GM19025 (cell line): ENCODE measurements at regions not wholly inside any gene's neighbourhood (a gene's known extent, or its start where the extent isn't known, plus 50 kb on each side); places are given as distances from the start of the nearest gene placed in this dataset.
"Not testable (repeated sequence)": the region's sequence is repeated elsewhere in the genome, so short reads cannot be mapped to it uniquely, and the experiment has no call there.

ENCODE experiments used
- ATAC-seq: cut with Tn5 transposase; IDR thresholded peaks from one replicate; pipeline ENCODE4 v1.9.1; 2021; ENCODE audit warnings: mild to moderate bottlenecking, low read depth, moderate library complexity; ENCODE audit not compliant: unreplicated experiment

DNA sequence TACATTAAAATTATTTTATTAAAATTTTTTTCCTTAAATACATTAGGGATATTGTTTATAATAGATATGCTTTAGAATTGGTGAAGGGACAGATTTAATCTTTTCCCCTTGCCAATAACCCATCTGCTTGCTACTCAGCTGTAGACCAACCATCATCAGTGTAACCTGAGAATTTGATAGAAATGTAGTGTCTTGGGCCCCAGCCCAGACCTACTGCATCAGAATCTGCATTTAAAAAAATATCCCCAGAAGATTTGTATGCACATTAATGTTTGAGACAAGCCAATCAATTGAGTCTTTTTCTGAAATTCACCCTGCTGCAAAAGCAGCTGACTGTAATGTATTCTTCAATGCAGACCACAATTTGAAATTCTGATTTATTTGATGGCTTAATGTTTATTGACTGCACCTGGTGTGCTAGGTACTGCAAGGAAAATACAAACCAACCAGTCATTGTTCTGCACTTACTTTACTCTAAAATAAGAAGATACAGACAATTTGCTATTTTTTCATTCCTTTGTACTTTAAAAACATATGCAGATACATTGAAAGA is 190.7 kb upstream of the SGO1 start:
- no peak for ATAC-seq

DNA sequence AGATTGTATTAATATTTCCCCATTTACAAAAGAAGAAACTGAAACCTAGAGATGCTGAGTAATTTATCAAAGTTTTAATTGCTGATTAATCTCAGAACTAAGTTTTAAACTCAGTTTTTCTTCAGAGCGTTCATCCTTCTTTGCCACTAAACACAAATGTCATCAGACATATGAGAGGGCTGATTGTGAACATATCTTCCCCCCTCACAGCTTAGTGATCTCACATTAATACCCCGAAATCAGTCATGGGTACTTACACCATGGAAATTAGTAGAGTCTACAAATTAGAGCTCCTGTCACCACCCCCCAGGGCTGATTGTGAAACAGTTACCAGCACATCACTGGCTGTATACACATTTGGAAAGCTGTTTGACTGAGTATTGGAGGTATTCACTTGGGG is 189.3 kb upstream of the SGO1 start:
- no peak for ATAC-seq

DNA sequence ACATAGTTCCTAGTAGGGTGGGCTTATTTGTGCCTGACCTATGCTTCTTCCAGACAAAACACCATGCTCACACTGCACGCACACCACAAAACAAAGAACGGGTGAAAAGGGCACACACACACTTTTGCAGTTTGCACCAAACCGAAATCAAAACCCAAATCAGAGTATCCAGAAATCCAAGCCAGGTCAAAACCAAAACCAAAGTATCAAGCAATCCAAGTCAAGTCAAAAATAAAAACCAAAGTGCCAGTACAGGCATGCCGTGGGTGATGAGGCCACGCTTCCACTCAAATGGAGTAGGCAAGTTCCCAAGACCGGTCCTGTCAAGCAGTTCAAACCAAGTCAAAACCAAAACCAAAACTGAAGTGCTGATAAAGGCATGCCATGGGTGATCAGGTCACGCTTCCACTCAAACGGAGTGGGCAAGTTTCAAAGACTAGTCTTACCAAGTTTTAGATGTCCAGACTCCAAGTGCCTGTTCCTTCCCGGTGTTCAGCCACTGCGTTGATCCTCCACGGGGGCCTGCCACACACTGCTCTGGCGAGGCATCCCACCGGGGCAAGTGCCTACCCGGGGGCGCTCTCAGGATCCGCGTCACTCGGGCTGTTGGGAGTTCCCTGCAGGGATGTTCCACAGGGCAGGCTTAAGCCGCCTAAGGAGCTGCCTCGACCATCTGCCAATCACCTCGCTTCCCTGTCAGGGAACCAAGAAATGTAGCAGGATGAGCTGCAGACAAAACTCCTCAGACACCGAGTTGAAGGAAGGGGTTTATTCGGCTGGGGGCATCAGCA is 184.5 kb upstream of the SGO1 start:
- not testable (repeated sequence) for ATAC-seq

DNA sequence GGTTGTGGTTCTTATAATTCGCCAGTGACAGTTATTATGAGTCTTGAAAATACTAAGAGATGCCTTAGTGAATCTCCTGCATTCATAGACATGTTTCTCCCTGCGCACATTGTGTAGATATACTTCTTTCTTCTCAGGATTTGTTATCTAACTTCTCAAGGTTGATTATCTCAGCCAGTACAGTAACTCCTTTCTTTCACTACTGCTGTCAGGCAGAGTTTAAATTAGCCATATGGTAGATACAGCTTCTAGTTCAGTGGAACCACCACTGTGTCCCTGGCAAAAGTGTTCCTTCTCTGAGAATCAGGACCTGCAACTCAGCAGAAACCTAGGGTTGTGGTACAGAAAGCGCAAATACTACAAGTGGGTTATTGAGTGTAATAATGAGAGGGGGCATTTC is 175.0 kb upstream of the SGO1 start:
- ATAC-seq = no peak

DNA sequence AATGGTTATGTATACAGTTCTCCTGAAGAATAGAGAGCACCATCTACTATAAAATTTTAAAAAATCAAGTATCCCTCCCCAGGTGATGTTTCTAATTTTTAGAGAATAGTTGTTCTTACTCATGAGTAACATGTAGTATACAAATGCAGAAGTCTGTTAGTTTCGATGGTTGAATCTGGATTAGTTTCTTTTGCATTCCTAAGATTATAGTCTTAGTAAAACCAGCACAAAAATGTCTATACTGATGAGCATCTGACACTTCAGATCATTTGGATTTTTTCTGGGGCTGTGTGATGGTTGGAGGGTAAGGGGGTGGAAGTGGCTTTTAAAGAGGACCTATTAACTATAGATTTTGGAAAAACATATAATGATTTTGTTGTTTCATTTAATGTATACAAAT is 167.3 kb upstream of the SGO1 start:
- ATAC-seq = no peak

DNA sequence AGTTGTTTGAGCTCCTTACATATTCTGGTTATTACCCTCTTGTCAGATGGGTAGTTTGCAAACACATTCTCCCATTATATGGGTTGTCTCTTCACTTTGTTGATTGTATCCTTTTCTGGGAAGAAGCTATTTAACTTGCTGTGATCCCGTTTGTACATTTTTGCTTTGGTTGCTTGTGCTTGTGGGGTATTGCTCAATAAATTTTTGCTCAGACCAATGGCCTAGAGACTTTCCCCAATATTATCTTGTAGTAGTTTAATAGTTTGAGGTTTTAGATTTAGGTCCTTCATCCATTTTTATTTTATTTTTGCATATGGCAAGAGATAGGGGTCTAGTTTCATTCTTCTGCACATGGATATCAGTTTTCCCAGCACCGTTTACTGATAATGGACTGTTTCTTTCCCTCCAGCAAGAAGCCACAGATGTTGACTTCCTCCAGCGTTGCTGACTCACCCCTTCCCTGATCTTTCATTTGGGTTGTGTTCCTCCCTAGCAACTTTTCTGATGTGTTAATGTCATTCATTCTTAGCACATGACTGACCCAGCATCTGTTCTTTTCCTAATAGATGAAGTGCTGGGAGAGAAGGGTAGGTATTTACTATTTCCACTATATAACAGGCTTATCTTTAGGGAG is 166.7 kb upstream of the SGO1 start:
- ATAC-seq = no peak

GRCh38 chr3:20350449-20350848 is 164.4 kb upstream of the SGO1 start:
- no peak for ATAC-seq

DNA sequence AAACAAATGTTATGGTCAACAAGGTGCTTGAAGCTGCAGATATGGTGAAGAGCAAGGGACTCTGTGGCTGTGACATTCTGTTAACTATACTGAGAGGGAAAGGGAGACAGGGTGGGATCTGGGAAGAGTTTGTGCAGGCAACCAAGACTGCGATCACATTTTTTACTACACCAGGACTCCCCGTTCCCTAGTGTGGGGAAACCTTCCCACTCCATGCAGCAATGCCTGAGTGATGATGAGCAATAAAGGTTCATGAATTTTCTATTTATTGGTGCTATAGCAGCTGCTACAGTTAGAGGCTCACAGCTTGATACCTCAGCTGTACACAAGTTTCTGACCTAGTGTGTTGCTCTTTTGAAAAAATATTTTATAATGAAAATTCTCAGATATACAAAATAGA is 160.9 kb upstream of the SGO1 start:
- no peak for ATAC-seq

- no peak for ATAC-seq
Measured at GRCh38 chr3:20346369-20346768, 160.4 kb upstream of the SGO1 start.

GRCh38 chr3:20344400-20344959 is 158.5 kb upstream of the SGO1 start:
- ATAC-seq = no peak

DNA sequence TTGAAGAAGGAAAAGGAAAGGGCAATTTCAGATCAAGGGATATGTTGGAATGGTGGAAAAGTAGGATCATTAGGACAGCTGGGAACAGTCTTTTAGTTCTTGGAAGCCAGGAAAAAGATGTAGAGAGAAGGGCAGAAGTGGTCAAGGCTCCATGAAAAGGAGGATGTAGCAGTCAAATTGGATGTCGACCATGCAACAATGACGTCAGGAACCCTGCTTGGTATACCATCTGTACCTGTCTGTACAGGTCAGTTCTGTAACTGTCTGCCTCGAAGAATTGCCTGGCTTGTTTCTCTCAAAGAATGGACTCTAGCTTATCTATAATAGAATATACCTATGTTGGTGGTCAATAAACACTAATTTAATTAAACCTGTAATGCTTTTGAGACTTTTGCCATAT is 157.8 kb upstream of the SGO1 start:
- ATAC-seq = no peak

DNA sequence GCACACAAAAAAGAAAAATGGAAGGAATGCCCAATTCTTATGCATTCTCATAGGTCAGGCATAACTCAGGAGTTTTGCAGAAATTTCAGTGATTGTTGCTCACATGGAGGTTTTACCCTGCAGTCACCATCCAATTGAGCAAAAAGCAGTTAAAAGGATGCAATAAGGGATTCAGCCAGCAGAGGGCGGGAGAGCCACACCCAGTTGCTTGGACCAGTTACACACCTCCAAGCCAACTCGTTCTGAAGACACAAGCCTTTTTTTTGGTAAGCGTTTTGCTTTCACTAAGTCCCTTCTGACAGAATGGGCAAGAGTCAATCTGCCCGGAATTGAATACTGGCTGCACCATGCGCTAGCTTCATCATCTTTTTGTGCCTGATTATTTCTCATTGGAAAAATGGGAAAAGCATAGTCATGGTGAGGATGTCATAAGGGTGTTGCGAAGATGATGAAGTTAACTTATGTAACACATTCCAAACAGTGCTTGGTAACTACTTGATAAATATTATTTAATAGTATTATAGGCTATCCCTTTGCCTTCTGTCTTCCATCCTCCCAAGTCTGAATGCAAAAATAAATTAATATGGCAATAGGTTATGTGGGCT is 154.4 kb upstream of the SGO1 start:
- peak; percentile 90 for ATAC-seq

DNA sequence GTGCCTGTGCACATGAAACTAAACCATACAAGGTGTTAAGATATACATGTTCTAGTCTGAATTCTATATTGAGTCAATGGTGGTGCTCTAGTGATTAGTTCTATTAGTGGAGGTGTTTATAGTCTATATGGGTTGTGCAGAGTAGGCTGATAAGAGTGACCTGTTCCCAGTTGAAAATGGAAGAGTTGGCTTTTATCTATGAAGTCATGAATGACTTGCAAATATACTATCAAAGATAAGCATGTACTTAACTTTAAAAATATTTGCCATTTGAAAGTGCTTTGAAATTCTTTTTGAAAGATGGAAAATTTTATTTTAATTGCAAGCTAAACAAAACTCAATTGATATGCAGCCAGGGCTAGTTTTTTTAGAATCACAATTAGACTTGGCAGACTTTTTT is 150.6 kb upstream of the SGO1 start:
- no peak for ATAC-seq

DNA sequence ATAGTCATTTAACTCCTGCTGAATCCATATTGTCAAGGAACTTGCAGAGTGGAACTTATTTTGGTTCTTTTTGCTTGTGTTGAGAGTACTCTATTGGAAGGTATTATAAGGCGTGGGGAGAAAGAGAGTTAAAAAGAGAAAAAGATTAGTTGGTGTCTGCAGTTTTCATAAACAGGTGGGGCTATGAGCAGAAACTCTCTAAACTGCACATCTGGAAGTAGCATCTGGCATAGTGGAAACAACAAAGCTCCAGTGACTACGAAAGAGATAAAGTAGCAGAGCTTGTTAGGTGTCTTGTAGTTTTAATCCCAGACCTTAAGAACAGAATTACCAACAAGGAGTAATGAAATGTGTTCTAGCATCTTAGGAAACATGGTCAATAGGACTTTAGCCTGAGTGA is 148.8 kb upstream of the SGO1 start:
- ATAC-seq = no peak

- ATAC-seq = no peak
Measured at GRCh38 chr3:20327889-20328288, 141.9 kb upstream of the SGO1 start.

DNA sequence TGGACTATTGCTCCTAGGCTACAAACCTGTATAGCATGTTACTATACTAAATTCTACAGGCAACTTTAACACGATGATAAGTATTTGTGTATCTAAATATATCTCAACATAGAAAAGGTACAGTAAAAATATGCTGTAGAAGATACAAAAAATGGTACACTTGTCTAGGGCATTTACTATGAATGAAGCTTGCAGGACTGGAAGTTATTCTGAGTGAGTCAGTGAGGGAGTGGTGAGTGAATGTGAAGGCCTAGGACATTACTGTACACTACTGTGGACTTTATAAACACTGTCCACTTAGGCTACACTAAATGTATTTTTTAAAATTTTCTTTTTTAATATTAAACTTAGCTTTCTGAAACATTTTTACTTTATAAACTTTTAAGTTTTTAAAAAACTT is 140.5 kb upstream of the SGO1 start:
- ATAC-seq = no peak

GRCh38 chr3:20325563-20325962 is 139.6 kb upstream of the SGO1 start:
- ATAC-seq = no peak

- ATAC-seq = peak; percentile 79
Measured at GRCh38 chr3:20324664-20325478, 138.9 kb upstream of the SGO1 start.

GRCh38 chr3:20323307-20323927 is 137.4 kb upstream of the SGO1 start:
- no peak for ATAC-seq

- no peak for ATAC-seq
Measured at GRCh38 chr3:20322085-20322484, 136.1 kb upstream of the SGO1 start.
